Panc1 (cell line): ENCODE measurements at regions not wholly inside any gene's neighbourhood (a gene's known extent, or its start where the extent isn't known, plus 50 kb on each side); places are given as distances from the start of the nearest gene placed in this dataset.

Experiments used
- ATAC-seq: fragments of 200-7000 bp; cut with Tn5 transposase; 2 replicates; pipeline ENCODE4 v1.9.1; 2020; ENCODE audit warnings: mild to moderate bottlenecking, moderate library complexity
- BruUV-seq: library from RNA; stranded (reverse); fragments of 400-500 nt; replicated peaks from 2 replicates; lab custom pipeline; 2021; lab: Mats Ljungman, UMichigan
- CTCF ChIA-PET: fragments of 300-600 bp; sonication (Branson Sonifier 250); formaldehyde crosslinking; loops from one replicate; lab custom pipeline; 2022; ENCODE audit warnings: antibody characterized with exemption; lab: Charles Lee
- POLR2A ChIA-PET: fragments of 300-600 bp; sonication (Branson Sonifier 250); formaldehyde crosslinking; loops from one replicate; lab custom pipeline; 2022; ENCODE audit warnings: antibody characterized with exemption; lab: Charles Lee
- DNase-seq: peaks from one replicate; pipeline ENCODE4 v3.0.0-alpha.2; 2010; ENCODE audit warnings: low read depth, low spot score
- H3K27ac ChIP-seq: 2 replicates; pipeline ENCODE4 v1.5.1; 2011; ENCODE audit warnings: mild to moderate bottlenecking, low read length, inconsistent platforms
- H3K27me3 ChIP-seq: fragments of 200-500 bp; sonication (Bioruptor generic); 2 replicates; pipeline ENCODE4 v1.6.0; 2014; ENCODE audit warnings: low read length, inconsistent platforms; ENCODE audit not compliant: control insufficient read depth, insufficient read depth
- H3K36me3 ChIP-seq: fragments of 200-500 bp; sonication (Bioruptor generic); 2 replicates; pipeline ENCODE4 v1.5.1; 2014; ENCODE audit warnings: inconsistent platforms, mild to moderate bottlenecking, low read length, moderate library complexity; ENCODE audit not compliant: control insufficient read depth, insufficient read depth
- H3K4me1 ChIP-seq: 2 replicates; pipeline ENCODE4 v1.5.1; 2011; ENCODE audit warnings: inconsistent platforms, mild to moderate bottlenecking, low read length, moderate library complexity; ENCODE audit not compliant: control insufficient read depth, insufficient read depth
- H3K4me3 ChIP-seq, 2 experiments: 2 replicates each; pipeline ENCODE4 v1.5.1; 2011 to 2012; ENCODE audit warnings: low read depth in 2 of 2, low read length in 2 of 2, mild to moderate bottlenecking in 2 of 2, inconsistent platforms in 1 of 2, moderate library complexity in 1 of 2
- H3K9me3 ChIP-seq: fragments of 200-500 bp; sonication (Bioruptor generic); 2 replicates; pipeline ENCODE4 v1.5.1; 2014; ENCODE audit warnings: low read depth, mild to moderate bottlenecking, inconsistent platforms, low read length, moderate library complexity; ENCODE audit not compliant: control insufficient read depth, insufficient read depth
- POLR2AphosphoS5 ChIP-seq: IDR thresholded peaks from 2 replicates; pipeline ENCODE4 v1.6.1; 2012; ENCODE audit warnings: mild to moderate bottlenecking, low read depth, low read length, moderate library complexity
- SIN3A ChIP-seq: IDR thresholded peaks from 2 replicates; pipeline ENCODE4 v1.6.1; 2012; ENCODE audit warnings: low read depth, mild to moderate bottlenecking, low read length, moderate library complexity, borderline replicate concordance; ENCODE audit not compliant: insufficient read depth
- TCF7L2 ChIP-seq: IDR thresholded peaks from 2 replicates; pipeline ENCODE4 v1.6.1; 2011; ENCODE audit warnings: mild to moderate bottlenecking, low read depth, low read length, inconsistent platforms
- in situ Hi-C: cut with HindIII; loops from 2 replicates; pipeline ENCODE4 v1.10.0; 2016; ENCODE audit warnings: low sequenced_read_pairs, low pct_unique_long_range_greater_than_20kb
- intact Hi-C: fragments of 100-400 bp; cut with micrococcal nuclease; formaldehyde crosslinking; loops from one replicate; pipeline ENCODE4 v1.10.0; 2022; ENCODE audit not compliant: unreplicated experiment
- TF ChIP-seq, protein P1 (sequence below): fragments of 450-650 bp; IDR thresholded peaks from 2 replicates; pipeline ENCODE4 v1.5.1; 2017; ENCODE audit warnings: mild to moderate bottlenecking
- TF ChIP-seq, protein P2 (sequence below), 2 experiments: IDR thresholded peaks; 2 replicates each; pipeline ENCODE4 v1.6.1; 2011 to 2012; ENCODE audit warnings: low read depth in 2 of 2, control low read depth in 1 of 2, low read length in 1 of 2, mild to moderate bottlenecking in 1 of 2, moderate library complexity in 1 of 2; ENCODE audit not compliant: insufficient read depth in 1 of 2

DNA sequence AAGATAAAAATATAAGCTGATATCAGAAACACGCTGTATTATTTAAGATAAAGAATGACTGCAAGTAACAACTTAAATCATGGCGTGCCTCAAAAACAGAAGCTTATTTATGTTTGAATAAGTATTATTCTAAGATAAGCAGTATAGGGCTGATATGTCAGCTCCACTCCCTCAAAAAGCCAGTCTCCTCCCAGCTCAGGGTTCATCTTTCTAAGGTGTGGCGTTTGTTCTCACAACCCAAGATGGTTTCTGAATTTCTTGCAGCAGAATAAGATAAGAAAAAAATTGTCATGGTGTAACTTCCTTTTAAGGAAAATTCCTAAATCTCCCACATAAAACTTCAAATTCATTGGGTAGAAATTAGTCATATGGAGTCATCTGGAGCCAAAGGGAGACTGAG, 166.1 kb upstream of the POU1F1 start:
- TF ChIP-seq, protein P1, sequence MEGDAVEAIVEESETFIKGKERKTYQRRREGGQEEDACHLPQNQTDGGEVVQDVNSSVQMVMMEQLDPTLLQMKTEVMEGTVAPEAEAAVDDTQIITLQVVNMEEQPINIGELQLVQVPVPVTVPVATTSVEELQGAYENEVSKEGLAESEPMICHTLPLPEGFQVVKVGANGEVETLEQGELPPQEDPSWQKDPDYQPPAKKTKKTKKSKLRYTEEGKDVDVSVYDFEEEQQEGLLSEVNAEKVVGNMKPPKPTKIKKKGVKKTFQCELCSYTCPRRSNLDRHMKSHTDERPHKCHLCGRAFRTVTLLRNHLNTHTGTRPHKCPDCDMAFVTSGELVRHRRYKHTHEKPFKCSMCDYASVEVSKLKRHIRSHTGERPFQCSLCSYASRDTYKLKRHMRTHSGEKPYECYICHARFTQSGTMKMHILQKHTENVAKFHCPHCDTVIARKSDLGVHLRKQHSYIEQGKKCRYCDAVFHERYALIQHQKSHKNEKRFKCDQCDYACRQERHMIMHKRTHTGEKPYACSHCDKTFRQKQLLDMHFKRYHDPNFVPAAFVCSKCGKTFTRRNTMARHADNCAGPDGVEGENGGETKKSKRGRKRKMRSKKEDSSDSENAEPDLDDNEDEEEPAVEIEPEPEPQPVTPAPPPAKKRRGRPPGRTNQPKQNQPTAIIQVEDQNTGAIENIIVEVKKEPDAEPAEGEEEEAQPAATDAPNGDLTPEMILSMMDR: no peak
- TF ChIP-seq POLR2AphosphoS5 (no peak), SIN3A (no peak)
- TF ChIP-seq, protein P2, sequence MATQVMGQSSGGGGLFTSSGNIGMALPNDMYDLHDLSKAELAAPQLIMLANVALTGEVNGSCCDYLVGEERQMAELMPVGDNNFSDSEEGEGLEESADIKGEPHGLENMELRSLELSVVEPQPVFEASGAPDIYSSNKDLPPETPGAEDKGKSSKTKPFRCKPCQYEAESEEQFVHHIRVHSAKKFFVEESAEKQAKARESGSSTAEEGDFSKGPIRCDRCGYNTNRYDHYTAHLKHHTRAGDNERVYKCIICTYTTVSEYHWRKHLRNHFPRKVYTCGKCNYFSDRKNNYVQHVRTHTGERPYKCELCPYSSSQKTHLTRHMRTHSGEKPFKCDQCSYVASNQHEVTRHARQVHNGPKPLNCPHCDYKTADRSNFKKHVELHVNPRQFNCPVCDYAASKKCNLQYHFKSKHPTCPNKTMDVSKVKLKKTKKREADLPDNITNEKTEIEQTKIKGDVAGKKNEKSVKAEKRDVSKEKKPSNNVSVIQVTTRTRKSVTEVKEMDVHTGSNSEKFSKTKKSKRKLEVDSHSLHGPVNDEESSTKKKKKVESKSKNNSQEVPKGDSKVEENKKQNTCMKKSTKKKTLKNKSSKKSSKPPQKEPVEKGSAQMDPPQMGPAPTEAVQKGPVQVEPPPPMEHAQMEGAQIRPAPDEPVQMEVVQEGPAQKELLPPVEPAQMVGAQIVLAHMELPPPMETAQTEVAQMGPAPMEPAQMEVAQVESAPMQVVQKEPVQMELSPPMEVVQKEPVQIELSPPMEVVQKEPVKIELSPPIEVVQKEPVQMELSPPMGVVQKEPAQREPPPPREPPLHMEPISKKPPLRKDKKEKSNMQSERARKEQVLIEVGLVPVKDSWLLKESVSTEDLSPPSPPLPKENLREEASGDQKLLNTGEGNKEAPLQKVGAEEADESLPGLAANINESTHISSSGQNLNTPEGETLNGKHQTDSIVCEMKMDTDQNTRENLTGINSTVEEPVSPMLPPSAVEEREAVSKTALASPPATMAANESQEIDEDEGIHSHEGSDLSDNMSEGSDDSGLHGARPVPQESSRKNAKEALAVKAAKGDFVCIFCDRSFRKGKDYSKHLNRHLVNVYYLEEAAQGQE (IDR thresholded peaks at IDR 0.05; ENCODE audit: insufficient read depth in 1 of 2, low read depth in 2 of 2, low read length in 1 of 2): no peak
- Histone ChIP-seq H3K27me3 (no peaks in the 10 kb centered on the region), H3K4me3 (no peak overlapping the region), H3K9me3 (no peaks in the 10 kb centered on the region), H3K4me1 (no peaks in the 10 kb centered on the region), H3K36me3 (no peaks in the 10 kb centered on the region), H3K27ac (no peak overlapping the region)
- in situ Hi-C loops (no loop called here), intact Hi-C loops (no loop called here)
- BruUV-seq: no TSS peak
- no peak for DNase-seq
- ChIA-PET POLR2A (no interaction called here), CTCF (no interaction called here)
- ATAC-seq: no peak

DNA sequence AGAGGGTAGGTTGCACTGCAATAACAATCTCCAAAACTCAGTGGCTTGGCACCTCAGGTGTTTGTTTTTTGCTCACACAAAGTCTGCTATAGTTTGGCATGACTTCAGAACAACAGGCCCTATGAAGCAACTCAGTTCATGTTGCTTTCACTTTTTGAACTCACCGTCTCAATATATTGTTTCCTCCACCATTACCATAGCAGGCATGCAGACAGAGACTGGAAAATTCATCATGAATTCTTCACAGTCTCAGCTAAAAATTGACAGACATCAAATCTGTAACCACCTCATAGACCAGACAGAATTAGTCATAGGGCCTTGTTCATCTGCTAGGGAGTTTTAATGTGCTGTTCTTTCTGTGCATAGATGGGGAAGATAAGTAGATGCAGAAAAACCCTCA, 161.4 kb upstream of the POU1F1 start:
- no peak overlapping the region for H3K4me3 ChIP-seq
- DNase-seq (no peak), ATAC-seq (peak; percentile 51; the same call in 1 of the 2 replicates)
- in situ Hi-C loops: no loop called here
- H3K27me3 ChIP-seq: no peaks in the 10 kb centered on the region
- no peaks in the 10 kb centered on the region for H3K9me3 ChIP-seq
- intact Hi-C loops: no loop called here
- no TSS peak for BruUV-seq
- CTCF ChIA-PET: no interaction called here
- no peaks in the 10 kb centered on the region for H3K36me3 ChIP-seq
- POLR2A ChIA-PET: no interaction called here
- TF ChIP-seq POLR2AphosphoS5: no peak
- TF ChIP-seq SIN3A: no peak
- TF ChIP-seq, protein P1: no peak
- TF ChIP-seq, protein P2 (IDR thresholded peaks at IDR 0.05; ENCODE audit: insufficient read depth in 1 of 2, low read depth in 2 of 2, low read length in 1 of 2): no peak
- TF ChIP-seq TCF7L2: no peak
- H3K27ac ChIP-seq: peak overlapping the region; percentile 68; the same call in 1 of the 2 replicates
- H3K4me1 ChIP-seq: no peaks in the 10 kb centered on the region; the same call in 1 of the 2 replicates
